Forelimb muscle (tissue), 1 donor: ENCODE measurements at regions not wholly inside any gene's neighbourhood (a gene's known extent, or its start where the extent isn't known, plus 50 kb on each side); places are given as distances from the start of the nearest gene placed in this dataset.
"Not testable (repeated sequence)": the region's sequence is repeated elsewhere in the genome, so short reads cannot be mapped to it uniquely, and the experiment has no call there.

ENCODE experiments used
- DNase-seq: peaks from one replicate; pipeline ENCODE4 v3.0.0-alpha.2; 2013; ENCODE audit warnings: low read depth

DNA sequence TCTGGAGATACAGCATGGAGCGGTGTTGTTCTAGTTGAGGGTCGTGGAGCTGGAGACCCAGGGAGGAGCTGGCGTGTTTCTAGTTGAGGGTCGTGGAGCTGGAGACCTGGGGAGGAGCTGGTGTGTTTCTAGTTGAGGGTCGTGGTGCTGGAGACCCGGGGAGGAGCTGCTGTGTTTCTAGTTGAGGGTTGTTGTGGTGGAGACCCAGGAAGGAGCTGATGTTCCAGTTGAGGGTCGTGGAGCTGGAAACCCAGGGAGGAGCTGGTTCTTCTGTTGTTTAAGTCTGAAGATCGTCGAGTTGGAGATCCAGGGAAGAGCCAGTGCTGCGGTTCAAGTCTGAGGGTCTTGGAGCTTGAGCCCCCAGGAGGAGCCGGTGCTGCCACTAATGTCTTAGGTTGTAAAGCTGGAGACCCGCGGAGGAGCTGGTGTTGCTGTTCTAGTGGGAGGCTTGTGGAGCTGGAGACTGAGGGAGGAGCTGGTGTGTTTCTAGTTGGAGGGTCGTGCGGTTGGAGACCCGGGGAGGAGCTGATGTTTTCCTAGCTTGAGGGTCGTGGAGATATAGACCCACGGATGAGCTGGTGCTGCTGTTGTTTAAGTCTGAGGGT lies 155.3 kb downstream of the RTP5 start:
- no peak for DNase-seq

DNA sequence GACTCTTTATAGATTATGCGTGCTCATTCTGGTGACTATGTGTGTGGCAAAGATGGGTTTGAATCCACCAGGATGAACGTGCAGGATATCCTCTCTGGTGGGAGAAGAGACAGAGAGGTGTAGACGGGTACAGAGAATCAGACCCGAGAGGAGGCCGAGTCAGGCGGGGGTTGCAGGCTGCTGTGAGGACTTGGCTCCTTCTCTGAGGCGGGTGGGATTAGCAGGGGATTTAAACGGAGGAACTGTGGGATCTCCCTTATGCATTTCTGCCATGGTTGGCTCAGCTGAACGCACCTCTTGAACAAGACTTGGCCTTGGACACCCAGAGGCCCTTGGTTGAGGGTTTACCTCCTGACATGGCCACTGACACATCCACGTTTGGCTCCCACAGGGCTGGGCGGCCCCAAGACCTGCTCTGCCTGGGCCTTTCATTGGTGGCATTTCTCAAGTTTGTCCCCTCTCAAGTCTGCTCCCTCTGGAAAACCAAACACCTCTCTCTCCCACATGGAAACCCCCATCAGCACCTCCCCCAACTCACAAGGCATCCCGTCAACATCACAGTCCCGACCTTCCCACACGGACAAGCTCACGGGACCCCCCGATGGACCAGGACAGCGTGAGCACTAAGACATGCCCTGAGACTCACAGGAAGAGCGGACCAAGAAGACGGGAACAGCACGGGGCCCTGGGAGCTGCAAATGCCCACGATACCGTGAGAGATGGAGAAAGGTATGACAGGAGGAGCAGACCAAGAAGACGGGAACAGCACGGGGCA lies 158.3 kb downstream of the RTP5 start:
- DNase-seq, result no peak

DNA sequence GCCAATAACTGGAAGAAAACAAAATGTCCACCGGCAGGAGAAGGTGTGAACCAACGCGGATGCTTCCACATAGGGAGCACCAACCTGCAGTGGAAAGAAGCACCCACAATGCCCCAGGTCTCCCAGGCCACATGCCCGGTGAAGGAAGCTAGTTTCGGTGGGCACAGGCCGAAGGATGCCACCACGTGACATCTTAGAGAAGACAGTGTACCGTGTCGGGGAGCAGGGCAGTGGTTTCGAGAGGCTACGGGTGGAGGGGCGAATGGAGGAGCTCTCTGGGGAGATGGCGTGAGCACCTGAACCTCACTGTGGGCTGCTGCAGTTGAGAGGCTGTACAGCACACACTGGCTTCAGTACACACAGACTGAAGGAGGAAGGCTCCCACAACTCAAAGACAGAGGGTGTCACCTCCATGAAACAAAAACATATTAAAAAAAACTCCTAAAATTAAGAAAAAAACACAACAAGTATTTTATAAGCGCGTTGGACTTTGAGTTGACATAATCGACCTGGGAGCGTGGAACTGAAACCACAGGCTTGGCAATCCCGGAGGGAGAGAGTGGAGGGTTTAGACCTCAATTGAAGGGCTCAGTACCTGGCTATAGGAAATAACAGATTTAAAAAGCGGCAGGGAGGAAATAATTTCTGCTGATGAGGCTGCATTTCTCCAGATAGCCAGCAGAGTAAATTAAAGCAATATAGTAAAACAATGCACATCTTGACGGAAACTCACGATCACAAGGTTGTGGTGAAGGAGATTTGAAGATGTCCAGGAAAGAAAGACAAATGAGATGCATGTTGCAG lies 160.1 kb downstream of the RTP5 start:
- DNase-seq, result no peak

DNA sequence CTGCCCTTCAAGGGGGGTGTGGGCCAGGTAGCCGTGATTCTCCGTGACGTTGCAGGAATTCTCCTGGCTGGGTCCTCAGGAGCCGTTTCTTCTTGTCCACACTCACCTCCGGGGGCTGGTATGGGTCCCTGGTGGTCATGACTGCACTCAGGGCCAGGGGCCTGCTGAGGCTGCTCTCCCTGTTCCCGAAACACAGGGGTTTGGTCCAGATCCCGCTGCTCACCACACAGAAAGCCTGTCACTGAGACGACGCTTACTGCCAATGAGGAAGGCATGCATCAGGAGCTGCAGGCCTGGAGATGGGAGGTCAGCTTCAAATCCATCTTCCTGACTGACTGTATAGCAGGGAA lies 160.7 kb downstream of the RTP5 start:
- DNase-seq, result no peak

DNA sequence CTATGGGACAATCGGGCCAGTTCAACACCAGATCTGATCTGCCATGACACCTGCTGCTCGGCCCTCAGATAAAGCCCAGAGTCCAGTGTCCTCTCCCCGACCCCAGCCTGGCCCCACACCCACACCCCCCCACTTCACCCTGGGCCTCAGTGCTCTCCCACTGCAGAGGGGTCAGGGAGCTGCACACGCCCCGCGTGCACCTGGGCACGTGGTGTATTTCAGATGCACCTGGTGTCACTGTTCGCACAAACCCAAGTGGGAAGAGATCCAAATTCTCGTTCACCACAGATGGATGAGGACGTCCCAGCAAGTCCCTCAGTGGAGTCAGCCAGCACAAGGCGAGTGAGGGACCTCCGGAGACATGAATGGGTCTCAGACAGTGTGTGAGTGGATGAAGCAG lies 161.3 kb downstream of the RTP5 start:
- DNase-seq, result no peak

DNA sequence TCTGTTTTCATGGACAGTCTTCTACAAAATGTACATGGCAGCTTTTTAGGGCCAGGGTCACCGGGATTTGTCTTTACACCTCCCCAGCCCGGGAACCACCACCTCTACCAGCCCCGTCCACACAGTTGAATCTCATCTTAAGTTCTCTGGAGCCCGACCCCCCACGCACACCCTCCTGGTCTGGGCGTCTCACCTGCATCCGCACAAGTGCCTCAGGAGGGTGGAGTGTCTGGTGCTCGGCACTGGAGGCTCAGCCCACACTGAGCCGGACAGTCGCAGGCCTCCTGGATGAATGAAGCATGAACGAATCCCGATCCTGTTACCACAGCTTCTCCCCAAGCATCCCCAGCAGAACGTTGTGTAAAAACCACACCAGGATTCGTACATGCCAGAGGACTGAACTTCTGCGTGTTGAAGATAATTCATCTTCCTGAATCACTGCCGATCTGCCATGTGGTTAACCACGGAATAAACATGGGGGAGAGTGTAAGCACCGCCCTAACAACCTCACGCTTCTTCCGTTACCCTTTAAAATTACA lies 162.0 kb downstream of the RTP5 start:
- DNase-seq, result no peak

DNA sequence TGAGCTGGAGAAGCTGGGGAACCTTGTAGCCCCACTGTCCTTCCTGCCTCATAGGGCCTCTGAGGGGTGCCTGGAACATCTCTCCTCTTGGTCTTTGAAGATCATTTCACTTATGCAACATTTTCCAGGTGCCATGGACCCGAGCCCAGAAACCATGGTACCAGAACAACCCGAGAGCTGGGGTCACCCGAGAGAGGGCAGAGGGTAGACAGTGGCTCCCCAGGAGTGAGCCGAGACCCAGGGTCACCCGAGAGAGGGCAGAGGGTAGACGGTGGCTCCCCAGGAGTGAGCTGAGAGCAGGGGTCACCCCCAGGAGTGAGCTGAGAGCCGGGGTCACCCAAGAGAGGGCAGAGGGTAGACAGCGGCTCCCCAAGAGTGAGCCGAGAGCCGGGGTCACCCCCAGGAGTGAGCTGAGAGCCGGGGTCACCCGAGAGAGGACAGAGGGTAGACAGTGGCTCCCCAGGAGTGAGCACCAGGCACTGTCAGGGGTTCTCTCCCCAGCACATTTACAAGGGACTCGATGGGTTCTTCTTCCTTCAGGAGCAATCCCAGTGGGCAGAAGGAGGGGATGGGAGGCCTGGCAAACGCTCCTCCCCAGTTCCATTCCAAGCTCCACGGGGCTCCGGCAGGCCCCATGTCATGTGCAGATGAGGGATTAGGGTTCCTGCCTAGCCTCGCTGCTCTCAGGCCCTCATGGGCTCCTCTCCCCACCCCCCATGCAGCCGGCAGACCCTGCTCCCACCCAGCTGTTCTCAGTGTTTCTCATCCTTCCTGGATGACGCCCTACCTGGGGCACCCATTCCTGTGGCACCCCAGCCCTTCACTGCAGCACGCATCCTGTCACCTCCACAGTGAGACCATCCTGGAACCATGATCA lies 163.5 kb downstream of the RTP5 start:
- no peak for DNase-seq

DNA sequence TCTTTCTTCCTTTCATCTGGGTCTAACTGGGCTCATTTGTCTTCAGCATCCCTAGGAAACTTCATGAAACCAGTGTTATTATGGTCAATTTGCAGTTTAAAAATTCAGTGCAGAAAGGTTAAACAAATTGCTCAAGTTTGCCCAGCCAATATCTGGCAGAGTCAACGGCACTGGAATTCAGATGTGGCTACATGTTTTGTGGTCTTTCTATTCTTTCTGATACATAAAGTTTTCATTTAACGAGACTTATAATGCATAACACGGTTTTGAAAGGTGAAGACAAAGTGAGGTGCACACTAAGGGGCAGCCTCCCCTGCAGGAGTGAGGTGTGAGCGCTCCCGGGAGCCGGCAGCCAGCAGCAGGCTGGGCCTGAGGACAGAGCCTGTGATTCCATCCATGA lies 164.6 kb downstream of the RTP5 start:
- no peak for DNase-seq

DNA sequence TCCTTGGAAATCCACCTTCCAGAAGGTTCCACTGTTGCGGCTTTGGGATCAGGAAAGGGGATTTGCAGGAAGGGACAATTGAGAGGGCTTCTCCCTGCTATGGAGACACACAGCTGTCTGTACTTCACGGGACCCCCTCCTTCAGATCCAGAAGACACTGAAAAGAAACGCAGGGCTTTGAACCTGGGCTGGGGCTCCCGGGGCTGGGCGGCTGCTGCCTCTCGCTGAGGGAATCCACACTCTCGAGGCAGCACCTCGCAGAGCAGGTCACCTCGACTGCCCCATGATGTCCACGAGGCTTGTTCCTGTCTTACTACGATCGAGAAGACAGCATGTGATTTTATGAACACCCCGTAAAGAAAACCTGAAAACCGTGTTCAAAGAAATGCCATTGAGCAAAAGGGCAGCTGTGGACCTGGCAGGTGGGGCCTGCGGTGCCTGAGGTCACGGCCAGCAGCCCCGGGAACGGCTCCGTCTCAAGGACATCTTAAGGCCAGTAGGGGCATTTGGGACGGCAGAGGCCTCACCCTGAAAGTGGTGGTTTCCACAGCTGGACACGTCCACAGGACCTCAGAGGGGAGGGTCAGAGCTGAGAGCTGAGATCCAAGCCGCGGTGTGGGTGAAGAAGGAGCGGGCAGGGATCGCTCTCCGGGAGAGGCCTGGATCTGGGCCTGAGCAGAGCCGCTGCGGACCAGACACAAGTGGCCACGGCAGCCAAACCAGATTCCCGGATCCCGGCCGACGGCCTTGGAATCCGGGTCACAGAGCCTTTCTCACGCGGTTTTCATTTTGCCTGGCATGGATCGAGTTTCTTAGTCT lies 165.7 kb downstream of the RTP5 start:
- DNase-seq, result no peak

DNA sequence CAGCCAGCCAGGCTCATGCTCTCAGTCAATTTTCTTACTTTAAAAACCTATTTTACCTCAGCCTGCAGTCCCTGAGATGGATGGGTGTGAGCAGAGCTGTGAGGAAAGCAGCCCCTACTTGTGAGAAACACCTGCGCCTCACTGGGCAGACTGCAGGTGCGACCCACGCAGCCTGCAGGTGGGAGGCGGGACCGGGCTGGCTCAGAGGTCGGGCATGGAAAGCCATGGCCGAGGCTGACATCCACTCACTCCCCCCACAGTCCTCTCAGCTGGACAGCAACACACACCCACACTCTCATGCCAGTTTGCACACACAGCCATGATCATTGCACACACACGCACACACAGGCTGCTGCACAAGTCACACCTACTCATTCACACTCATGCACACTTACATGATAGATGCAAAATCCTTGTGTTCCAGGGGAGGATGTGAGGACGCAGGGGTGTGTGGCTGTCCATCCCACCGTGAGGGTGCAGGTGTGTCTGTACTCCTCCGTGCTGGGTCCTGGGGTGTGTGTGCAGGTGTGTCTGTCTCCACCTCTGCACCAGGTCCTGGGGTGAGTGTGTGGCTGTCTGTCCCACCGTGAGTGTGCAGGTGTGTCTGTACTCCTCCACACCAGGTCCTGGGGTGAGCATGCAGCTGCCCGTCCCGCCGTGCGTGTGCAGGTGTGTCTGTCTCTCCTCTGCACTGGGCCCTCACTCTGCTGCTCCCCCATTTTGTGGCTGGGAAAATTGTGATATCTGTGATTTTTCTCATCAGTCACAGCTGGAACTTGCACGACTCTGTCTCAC lies 166.5 kb downstream of the RTP5 start:
- DNase-seq, result no peak

DNA sequence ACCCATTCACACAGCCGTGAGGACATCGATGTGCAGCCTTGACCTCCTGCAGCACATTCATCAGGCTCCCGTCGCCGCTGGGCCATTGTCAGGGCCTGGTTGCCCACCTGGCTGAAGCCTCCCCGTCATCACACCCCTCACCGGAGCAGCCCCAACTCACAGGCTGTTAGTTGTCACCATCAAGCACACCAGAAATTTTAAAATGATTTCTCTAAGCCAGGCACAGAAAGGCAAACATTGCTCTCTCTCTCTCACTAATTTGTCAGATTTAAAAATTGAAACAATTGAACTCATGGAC lies 167.1 kb downstream of the RTP5 start:
- no peak for DNase-seq

DNA sequence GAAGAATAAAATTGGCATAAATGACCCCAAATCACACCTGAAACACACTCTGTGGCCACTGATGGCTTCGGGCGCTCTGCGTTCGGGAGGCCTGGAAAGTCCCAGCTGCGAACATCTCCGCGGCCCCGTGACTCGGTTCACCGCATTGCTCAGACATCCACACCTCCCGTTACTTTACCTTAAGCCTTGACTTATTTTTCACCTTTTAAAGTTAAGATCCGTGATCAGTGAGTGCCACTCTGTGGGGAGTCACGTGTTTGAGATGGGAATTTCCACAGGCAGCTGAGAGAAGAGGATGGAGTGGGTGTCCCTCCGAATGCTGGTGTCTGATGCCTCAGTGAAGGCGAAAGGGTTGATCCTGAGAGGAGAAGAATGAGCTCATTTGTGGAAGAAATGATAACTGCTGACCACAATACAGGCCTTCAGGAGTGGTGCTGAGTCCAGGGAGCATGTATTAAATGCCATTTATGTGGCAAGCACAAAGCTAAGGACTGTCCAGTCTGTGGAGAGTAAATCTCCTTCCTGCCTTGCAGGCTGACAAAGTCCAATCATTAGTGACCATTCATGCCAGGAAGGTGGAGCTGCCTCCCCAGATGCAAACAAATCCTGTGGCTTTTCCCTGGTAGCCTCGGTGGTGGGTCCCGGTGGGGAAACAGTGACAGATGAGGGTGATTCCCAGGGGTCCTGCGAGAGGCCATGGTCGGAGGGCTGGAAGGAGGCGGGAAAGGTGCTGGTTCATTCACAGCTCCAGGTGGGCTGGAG lies 168.8 kb downstream of the RTP5 start:
- no peak for DNase-seq

DNA sequence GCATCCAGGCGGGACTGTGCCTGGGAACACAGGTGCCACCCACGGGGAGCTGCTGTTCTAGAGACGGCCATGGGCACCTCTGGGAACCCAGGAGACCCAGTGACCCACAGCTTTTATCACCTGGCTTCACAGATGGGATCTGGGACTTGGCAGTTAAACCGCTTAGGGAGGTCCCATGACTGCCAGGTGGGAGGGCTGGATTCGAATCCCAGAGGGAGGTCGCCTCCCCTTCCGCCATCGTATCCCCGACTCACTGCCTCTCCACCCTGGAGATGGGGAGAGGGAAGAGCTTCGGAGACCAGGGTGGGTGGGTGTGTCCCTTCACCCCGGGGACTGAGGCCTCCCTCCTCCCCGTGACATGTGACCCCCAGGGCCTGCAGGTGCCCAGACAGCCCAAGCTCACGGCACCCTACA lies 169.4 kb downstream of the RTP5 start:
- DNase-seq, result no peak

DNA sequence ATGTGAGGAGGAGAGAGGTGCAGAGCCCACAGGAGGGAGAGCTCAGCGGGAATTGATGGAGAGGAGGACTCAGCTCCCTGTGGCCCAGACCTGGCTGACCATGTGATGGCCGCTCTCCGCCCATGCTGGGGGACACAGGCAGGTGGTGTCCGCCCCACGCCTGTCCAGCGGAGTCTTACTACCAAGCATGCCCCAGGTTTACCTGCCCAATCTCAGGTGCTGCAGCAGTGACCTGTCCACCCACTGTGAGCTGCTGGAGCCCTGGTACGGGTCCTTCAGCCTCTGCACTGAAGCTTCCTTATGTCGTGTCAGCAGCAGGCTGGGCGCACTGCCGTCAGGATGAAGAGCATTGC lies 170.8 kb downstream of the RTP5 start:
- DNase-seq, result no peak

DNA sequence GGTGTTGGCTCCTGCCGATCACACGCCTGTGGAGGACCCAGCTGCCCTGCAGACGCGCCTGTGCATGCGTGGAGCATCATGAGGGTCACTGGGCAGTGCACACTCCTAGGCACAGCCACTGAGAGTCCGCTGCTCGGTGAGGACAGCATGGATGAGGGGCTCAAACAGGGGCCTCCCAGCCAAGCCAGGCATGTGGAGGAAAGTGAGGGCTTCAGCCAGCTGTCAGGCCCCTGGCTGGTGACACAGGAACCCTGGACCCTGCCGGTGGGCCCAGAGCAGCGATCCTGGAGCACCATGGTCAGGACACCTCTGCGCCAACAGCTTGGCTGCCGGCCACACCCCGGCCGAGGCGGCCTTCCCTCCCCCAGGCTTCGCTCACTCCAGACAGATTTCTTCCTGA lies 171.2 kb downstream of the RTP5 start:
- DNase-seq, result no peak

DNA sequence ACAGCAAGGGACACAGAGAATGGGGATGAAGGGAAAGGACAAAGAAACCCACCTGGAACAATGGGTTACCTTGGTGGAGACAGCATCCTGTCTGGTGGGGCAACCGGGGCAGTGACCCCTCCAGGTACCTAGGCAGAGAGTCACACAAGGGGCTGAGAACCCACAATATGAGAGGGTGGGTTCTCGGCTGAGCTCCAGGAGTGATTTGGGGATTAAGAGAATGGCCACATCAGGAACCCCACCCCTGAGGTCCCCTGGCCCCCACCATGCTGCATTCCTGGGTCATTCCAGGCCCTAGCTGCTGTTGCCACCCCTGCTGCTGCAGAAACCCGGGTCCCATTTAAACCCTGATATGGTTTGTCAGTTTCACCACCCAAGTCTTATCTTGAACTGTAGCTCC lies 172.3 kb downstream of the RTP5 start:
- DNase-seq, result no peak

DNA sequence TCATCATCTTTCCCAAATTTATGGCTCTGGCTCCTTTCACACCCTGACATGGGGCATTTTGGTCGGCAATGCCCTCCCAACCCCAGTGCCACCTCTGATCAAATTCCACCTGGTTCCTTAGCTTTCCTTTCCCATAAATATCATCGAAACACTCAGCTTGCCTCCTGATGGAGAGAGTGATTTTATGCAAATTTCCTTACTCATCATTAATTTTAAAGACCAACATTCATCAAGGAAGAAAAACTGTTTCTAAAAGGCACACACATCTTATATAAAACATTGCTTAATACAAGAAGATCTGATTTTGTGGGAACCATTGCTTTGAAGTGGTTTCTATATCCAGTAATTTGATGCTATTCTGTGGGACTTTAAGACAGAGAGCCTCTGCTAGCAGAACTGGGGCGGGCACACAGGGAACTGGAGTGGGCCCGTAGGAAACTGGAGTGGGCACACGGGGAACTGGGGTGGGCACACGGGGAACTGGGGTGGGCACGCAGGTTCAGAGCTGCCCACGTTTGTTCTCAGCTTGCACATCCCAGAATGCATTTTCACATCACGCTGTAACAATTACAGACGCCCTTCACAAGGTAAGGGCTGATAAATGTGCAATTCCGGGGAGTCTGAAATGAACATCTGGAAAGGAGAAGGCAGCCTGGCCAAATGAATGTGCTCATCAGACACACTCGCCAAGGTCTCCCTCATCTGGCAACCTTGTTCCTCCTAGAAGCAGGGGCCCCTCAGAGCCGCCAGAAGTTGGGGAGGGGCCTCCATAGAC lies 174.2 kb downstream of the RTP5 start:
- peak; percentile 13 for DNase-seq

DNA sequence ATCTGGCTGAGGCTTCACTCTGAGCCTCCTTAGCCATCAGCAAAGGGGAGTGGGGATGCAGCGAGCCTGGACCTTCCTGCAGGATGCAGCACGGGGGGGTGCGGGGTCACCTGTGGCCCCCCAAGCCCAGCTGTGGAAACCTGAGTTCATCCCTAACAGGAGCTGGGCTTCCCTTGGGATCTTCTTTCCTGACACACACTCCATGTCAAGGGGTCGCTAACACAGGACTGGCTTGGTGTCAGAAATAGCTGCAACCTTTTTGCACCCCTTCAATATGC lies 174.7 kb downstream of the RTP5 start:
- DNase-seq, result no peak

DNA sequence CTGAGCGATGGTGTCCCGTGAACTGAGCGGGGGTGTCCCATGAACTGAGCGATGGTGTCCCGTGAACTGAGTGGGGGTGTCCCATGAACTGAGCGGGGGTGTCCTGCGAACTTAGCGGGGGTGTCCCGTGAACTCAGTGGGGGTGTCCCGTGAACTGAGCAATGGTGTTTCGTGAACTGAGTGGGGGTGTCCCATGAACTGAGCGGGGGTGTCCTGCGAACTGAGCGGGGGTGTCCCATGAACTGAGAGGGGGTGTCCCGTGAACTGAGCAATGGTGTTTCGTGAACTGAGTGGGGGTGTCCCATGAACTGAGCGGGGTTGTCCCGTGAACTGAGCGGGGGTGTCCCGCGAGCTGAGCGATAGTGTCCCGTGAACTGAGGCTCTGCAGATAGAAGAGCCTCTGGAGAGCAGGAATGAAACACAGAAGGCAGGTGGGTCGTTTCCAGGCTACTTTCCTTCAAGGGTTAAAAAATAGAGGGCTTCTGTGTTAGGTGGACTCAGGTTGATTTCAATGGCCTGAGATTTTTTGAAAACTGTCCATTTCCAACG lies 176.1 kb downstream of the RTP5 start:
- not testable (repeated sequence) for DNase-seq
